Heart right ventricle (tissue), 16 donors: ENCODE measurements at regions not wholly inside any gene's neighbourhood (a gene's known extent, or its start where the extent isn't known, plus 50 kb on each side); places are given as distances from the start of the nearest gene placed in this dataset.
A peak's percentile ranks its signal among the peaks of the same experiment; 100 is the strongest.

ENCODE experiments used
- ATAC-seq, 8 donors: fragments of 200-7000 bp; cut with Tn5 transposase; one replicate each; pipeline ENCODE4 v1.9.1; 2020; ENCODE audit warnings: mild to moderate bottlenecking in 8 of 8, moderate library complexity in 8 of 8, moderate number of reproducible peaks in 1 of 8
- DNase-seq, 2 donors: peaks; one replicate each; pipeline ENCODE4 v3.0.0-alpha.2; 2020
- H3K27ac ChIP-seq, 10 donors: fragments of 200-600 bp; sonication (generic) in 2 of 10; one replicate each; pipeline versions ENCODE4 v1.5.0 to v1.8.0; 2020 to 2022; ENCODE audit warnings: mild to moderate bottlenecking in 3 of 10
- H3K27me3 ChIP-seq, 7 donors: fragments of 200-600 bp; one replicate each; pipeline ENCODE4 v1.8.0; 2021 to 2022; ENCODE audit warnings: mild to moderate bottlenecking in 2 of 7
- H3K36me3 ChIP-seq, 9 donors: fragments of 200-600 bp; sonication (generic) in 1 of 9; one replicate each; pipeline versions ENCODE4 v1.5.0 to v1.8.0; 2020 to 2022; ENCODE audit warnings: mild to moderate bottlenecking in 2 of 9
- H3K4me1 ChIP-seq, 9 donors: fragments of 200-600 bp; sonication (generic) in 1 of 9; one replicate each; pipeline versions ENCODE4 v1.5.0 to v1.8.0; 2020 to 2022; ENCODE audit warnings: mild to moderate bottlenecking in 4 of 9
- H3K4me3 ChIP-seq, 10 donors: fragments of 200-600 bp; sonication (generic) in 2 of 10; one replicate each; pipeline versions ENCODE4 v1.5.0 to v1.8.0; 2020 to 2022; ENCODE audit warnings: mild to moderate bottlenecking in 7 of 10, moderate library complexity in 2 of 10
- H3K9me3 ChIP-seq, 11 donors: fragments of 200-600 bp in 10 of 11; sonication (generic) in 2 of 11; one replicate each; pipeline versions ENCODE4 v1.5.0 to v1.8.0; 2013 to 2022; ENCODE audit warnings: mild to moderate bottlenecking in 2 of 11, control low read depth in 1 of 11, moderate library complexity in 1 of 11
- CTCF ChIP-seq, 9 donors: fragments of 200-600 bp; sonication (generic) in 2 of 9; IDR thresholded peaks; one replicate each; pipeline versions ENCODE4 v1.5.0 to v1.8.0; 2021 to 2022; ENCODE audit warnings: antibody characterized with exemption in 9 of 9, mild to moderate bottlenecking in 5 of 9, moderate library complexity in 1 of 9
- WGBS, 2 donors: extraction: QIAGEN DNeasy Blood & Tissue Kit; methylation state at CpG; one replicate each; pipeline ENCODE4 v1.1.7; 2013; ENCODE audit warnings: inconsistent platforms in 1 of 2; 5-methylcytosine and 5-hydroxymethylcytosine counted together
- intact Hi-C, 10 donors: fragments of 100-400 bp; cut with DNase I; formaldehyde crosslinking; loops; one replicate each; pipeline versions ENCODE4 v1.11.1 to v1.14.2; 2022
- donor health status: Arrhythmogenic right ventricular cardiomyopathy.
- donor health status: ischemic (EF 13 %, LVEDD 7.1; RV severe dilation, severe dysfunction).
- donor health status: healthy with polysubstance abuse.
- donor health status: DM: no; HTN: yes; CAD: no.
- donor health status: DM: no; HTN: no; CAD: no.
- donor health status: ischemic (EF 25% LVEDD 6.9; RV normal size, moderate dysfunction).
- donor health status: ischemic (EF 25% LVEDD 5.7; RV mildly dilated, moderate dysfunction).
- donor health status: healthy.
- donor health status: DM: yes; HTN: yes; CAD: no.
- donor health status: Ischemic cardiomyopathy.
- donor health status: ischemic (EF 35%, LVEDD 5.7; RV mildly dilated, moderate dysfunction).
- donor health status: nonischemic (EF 11% LVEDD 7.7; RV severe dilation, severe dysfunction).
- donor health status: DM: yes; HTN: yes; CAD: no.
- donor health status: PGD.
- donor health status: ischemic (EF 29% LVEDD 5.4; RV normal size, mild dysfunction).
- donor health status: nonischemic (EF 23%, LVEDD 6.1; RV moderate dilation, normal function).

- ATAC-seq (peak in 4 of 8 donors; percentile 39 to 65 (median 46)), DNase-seq (no peak)
- H3K27me3 ChIP-seq, result no peaks in the 10 kb centered on the region
- no peak overlapping the region for H3K27ac ChIP-seq
- WGBS, 2 donors, result 7 to 12% methylated on average over 1 of the region's 1 CpG
- intact Hi-C loops, result no loop called here
- H3K9me3 ChIP-seq, result no peaks in the 10 kb centered on the region
- no peaks in the 10 kb centered on the region for H3K36me3 ChIP-seq
- no peak for TF ChIP-seq CTCF (IDR thresholded peaks at IDR 0.05)
- H3K4me3 ChIP-seq, result no peak overlapping the region
- peaks cover 0 to 11% (median 7%) of the 10 kb centered on the region in 9 donors for H3K4me1 ChIP-seq
These were observed 471.3 kb downstream of the OMA1 start for GRCh38 chr1:58075188-58075578.

GRCh38 chr1:58072450-58072849 lies 474.1 kb downstream of the OMA1 start:
- no peak for DNase-seq
- WGBS, 2 donors, result 88 to 96% methylated on average over 4 of the region's 4 CpGs
- H3K9me3 ChIP-seq, result no peaks in the 10 kb centered on the region
- no peak for TF ChIP-seq CTCF (IDR thresholded peaks at IDR 0.05)
- H3K27ac ChIP-seq, result no peak overlapping the region
- peaks cover 0 to 11% (median 7%) of the 10 kb centered on the region in 9 donors for H3K4me1 ChIP-seq
- H3K4me3 ChIP-seq, result no peak overlapping the region
- intact Hi-C loops, result no loop called here
- H3K36me3 ChIP-seq, result no peaks in the 10 kb centered on the region
- H3K27me3 ChIP-seq, result no peaks in the 10 kb centered on the region
- no peak for ATAC-seq

GRCh38 chr1:58067082-58067481 lies 479.4 kb downstream of the OMA1 start:
- DNase-seq, result no peak
- no peak for TF ChIP-seq CTCF (IDR thresholded peaks at IDR 0.05)
- H3K4me1 ChIP-seq, result no peaks in the 10 kb centered on the region
- intact Hi-C loops, result no loop called here
- 53 to 56% methylated on average over 4 of the region's 4 CpGs for WGBS, 2 donors
- H3K36me3 ChIP-seq, result no peaks in the 10 kb centered on the region
- ATAC-seq, result no peak
- H3K27ac ChIP-seq, result no peak overlapping the region
- H3K9me3 ChIP-seq, result no peaks in the 10 kb centered on the region
- H3K27me3 ChIP-seq, result no peaks in the 10 kb centered on the region
- H3K4me3 ChIP-seq, result no peak overlapping the region

- Histone ChIP-seq H3K9me3 (no peaks in the 10 kb centered on the region), H3K27me3 (peaks cover 0 to 4% (median 0%) of the 10 kb centered on the region in 7 donors), H3K4me1 (no peaks in the 10 kb centered on the region), H3K27ac (no peak overlapping the region), H3K4me3 (no peak overlapping the region), H3K36me3 (no peaks in the 10 kb centered on the region)
- WGBS, 2 donors, result 80 to 83% methylated on average over 6 of the region's 6 CpGs
- ATAC-seq (no peak), DNase-seq (no peak)
- TF ChIP-seq CTCF (IDR thresholded peaks at IDR 0.05), result no peak
- intact Hi-C loops, result no loop called here
These were observed 481.0 kb downstream of the OMA1 start for GRCh38 chr1:58065520-58065919.
